Panc1 (cell line): ENCODE measurements at regions not wholly inside any gene's neighbourhood (a gene's known extent, or its start where the extent isn't known, plus 50 kb on each side); places are given as distances from the start of the nearest gene placed in this dataset.

Source experiments
- ATAC-seq: fragments of 200-7000 bp; cut with Tn5 transposase; 2 replicates; pipeline ENCODE4 v1.9.1; 2020; ENCODE audit warnings: mild to moderate bottlenecking, moderate library complexity
- BruUV-seq: library from RNA; stranded (reverse); fragments of 400-500 nt; replicated peaks from 2 replicates; lab custom pipeline; 2021; lab: Mats Ljungman, UMichigan
- CTCF ChIA-PET: fragments of 300-600 bp; sonication (Branson Sonifier 250); formaldehyde crosslinking; loops from one replicate; lab custom pipeline; 2022; ENCODE audit warnings: antibody characterized with exemption; lab: Charles Lee
- POLR2A ChIA-PET: fragments of 300-600 bp; sonication (Branson Sonifier 250); formaldehyde crosslinking; loops from one replicate; lab custom pipeline; 2022; ENCODE audit warnings: antibody characterized with exemption; lab: Charles Lee
- DNase-seq: peaks from one replicate; pipeline ENCODE4 v3.0.0-alpha.2; 2010; ENCODE audit warnings: low read depth, low spot score
- H3K27ac ChIP-seq: 2 replicates; pipeline ENCODE4 v1.5.1; 2011; ENCODE audit warnings: mild to moderate bottlenecking, low read length, inconsistent platforms
- H3K27me3 ChIP-seq: fragments of 200-500 bp; sonication (Bioruptor generic); 2 replicates; pipeline ENCODE4 v1.6.0; 2014; ENCODE audit warnings: low read length, inconsistent platforms; ENCODE audit not compliant: control insufficient read depth, insufficient read depth
- H3K36me3 ChIP-seq: fragments of 200-500 bp; sonication (Bioruptor generic); 2 replicates; pipeline ENCODE4 v1.5.1; 2014; ENCODE audit warnings: inconsistent platforms, mild to moderate bottlenecking, low read length, moderate library complexity; ENCODE audit not compliant: control insufficient read depth, insufficient read depth
- H3K4me1 ChIP-seq: 2 replicates; pipeline ENCODE4 v1.5.1; 2011; ENCODE audit warnings: inconsistent platforms, mild to moderate bottlenecking, low read length, moderate library complexity; ENCODE audit not compliant: control insufficient read depth, insufficient read depth
- H3K4me3 ChIP-seq, 2 experiments: 2 replicates each; pipeline ENCODE4 v1.5.1; 2011 to 2012; ENCODE audit warnings: low read depth in 2 of 2, low read length in 2 of 2, mild to moderate bottlenecking in 2 of 2, inconsistent platforms in 1 of 2, moderate library complexity in 1 of 2
- H3K9me3 ChIP-seq: fragments of 200-500 bp; sonication (Bioruptor generic); 2 replicates; pipeline ENCODE4 v1.5.1; 2014; ENCODE audit warnings: low read depth, mild to moderate bottlenecking, inconsistent platforms, low read length, moderate library complexity; ENCODE audit not compliant: control insufficient read depth, insufficient read depth
- POLR2AphosphoS5 ChIP-seq: IDR thresholded peaks from 2 replicates; pipeline ENCODE4 v1.6.1; 2012; ENCODE audit warnings: mild to moderate bottlenecking, low read depth, low read length, moderate library complexity
- SIN3A ChIP-seq: IDR thresholded peaks from 2 replicates; pipeline ENCODE4 v1.6.1; 2012; ENCODE audit warnings: low read depth, mild to moderate bottlenecking, low read length, moderate library complexity, borderline replicate concordance; ENCODE audit not compliant: insufficient read depth
- TCF7L2 ChIP-seq: IDR thresholded peaks from 2 replicates; pipeline ENCODE4 v1.6.1; 2011; ENCODE audit warnings: mild to moderate bottlenecking, low read depth, low read length, inconsistent platforms
- in situ Hi-C: cut with HindIII; loops from 2 replicates; pipeline ENCODE4 v1.10.0; 2016; ENCODE audit warnings: low sequenced_read_pairs, low pct_unique_long_range_greater_than_20kb
- intact Hi-C: fragments of 100-400 bp; cut with micrococcal nuclease; formaldehyde crosslinking; loops from one replicate; pipeline ENCODE4 v1.10.0; 2022; ENCODE audit not compliant: unreplicated experiment
- TF ChIP-seq, protein P1 (sequence below), 2 experiments: IDR thresholded peaks; 2 replicates each; pipeline ENCODE4 v1.6.1; 2011 to 2012; ENCODE audit warnings: low read depth in 2 of 2, control low read depth in 1 of 2, low read length in 1 of 2, mild to moderate bottlenecking in 1 of 2, moderate library complexity in 1 of 2; ENCODE audit not compliant: insufficient read depth in 1 of 2
- TF ChIP-seq, protein P2 (sequence below): fragments of 450-650 bp; IDR thresholded peaks from 2 replicates; pipeline ENCODE4 v1.5.1; 2017; ENCODE audit warnings: mild to moderate bottlenecking

DNA sequence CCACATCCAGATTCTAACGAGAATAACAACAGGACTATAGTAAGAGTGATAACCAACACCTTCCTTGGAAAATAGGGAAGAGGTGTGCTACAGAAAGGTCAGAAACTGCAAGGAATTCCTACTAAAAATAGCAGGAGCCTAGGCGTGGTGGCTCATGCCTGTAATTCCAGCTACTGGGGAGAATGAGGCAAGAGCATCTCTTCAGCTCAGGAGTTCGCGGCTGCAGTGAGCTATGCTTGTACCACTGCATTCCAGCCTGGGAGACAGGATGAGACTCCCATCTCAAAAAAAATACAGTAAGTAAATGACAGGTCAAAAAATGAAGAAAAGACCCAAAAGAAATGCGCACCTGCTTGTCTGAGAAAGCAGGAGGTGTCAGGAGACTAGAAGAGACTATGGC, 101.5 kb upstream of the TSHZ3 start:
- Histone ChIP-seq H3K27ac (no peak overlapping the region), H3K36me3 (no peaks in the 10 kb centered on the region), H3K4me1 (no peaks in the 10 kb centered on the region), H3K9me3 (no peaks in the 10 kb centered on the region), H3K27me3 (no peaks in the 10 kb centered on the region), H3K4me3 (no peak overlapping the region)
- BruUV-seq: no TSS peak
- DNase-seq: no peak
- in situ Hi-C loops: no loop called here
- intact Hi-C loops: no loop called here
- no peak for ATAC-seq
- CTCF ChIA-PET: no interaction called here
- TF ChIP-seq TCF7L2: no peak
- TF ChIP-seq, protein P1, sequence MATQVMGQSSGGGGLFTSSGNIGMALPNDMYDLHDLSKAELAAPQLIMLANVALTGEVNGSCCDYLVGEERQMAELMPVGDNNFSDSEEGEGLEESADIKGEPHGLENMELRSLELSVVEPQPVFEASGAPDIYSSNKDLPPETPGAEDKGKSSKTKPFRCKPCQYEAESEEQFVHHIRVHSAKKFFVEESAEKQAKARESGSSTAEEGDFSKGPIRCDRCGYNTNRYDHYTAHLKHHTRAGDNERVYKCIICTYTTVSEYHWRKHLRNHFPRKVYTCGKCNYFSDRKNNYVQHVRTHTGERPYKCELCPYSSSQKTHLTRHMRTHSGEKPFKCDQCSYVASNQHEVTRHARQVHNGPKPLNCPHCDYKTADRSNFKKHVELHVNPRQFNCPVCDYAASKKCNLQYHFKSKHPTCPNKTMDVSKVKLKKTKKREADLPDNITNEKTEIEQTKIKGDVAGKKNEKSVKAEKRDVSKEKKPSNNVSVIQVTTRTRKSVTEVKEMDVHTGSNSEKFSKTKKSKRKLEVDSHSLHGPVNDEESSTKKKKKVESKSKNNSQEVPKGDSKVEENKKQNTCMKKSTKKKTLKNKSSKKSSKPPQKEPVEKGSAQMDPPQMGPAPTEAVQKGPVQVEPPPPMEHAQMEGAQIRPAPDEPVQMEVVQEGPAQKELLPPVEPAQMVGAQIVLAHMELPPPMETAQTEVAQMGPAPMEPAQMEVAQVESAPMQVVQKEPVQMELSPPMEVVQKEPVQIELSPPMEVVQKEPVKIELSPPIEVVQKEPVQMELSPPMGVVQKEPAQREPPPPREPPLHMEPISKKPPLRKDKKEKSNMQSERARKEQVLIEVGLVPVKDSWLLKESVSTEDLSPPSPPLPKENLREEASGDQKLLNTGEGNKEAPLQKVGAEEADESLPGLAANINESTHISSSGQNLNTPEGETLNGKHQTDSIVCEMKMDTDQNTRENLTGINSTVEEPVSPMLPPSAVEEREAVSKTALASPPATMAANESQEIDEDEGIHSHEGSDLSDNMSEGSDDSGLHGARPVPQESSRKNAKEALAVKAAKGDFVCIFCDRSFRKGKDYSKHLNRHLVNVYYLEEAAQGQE (IDR thresholded peaks at IDR 0.05; ENCODE audit: insufficient read depth in 1 of 2, low read depth in 2 of 2, low read length in 1 of 2): no peak
- no peak for TF ChIP-seq POLR2AphosphoS5
- TF ChIP-seq SIN3A: no peak
- TF ChIP-seq, protein P2, sequence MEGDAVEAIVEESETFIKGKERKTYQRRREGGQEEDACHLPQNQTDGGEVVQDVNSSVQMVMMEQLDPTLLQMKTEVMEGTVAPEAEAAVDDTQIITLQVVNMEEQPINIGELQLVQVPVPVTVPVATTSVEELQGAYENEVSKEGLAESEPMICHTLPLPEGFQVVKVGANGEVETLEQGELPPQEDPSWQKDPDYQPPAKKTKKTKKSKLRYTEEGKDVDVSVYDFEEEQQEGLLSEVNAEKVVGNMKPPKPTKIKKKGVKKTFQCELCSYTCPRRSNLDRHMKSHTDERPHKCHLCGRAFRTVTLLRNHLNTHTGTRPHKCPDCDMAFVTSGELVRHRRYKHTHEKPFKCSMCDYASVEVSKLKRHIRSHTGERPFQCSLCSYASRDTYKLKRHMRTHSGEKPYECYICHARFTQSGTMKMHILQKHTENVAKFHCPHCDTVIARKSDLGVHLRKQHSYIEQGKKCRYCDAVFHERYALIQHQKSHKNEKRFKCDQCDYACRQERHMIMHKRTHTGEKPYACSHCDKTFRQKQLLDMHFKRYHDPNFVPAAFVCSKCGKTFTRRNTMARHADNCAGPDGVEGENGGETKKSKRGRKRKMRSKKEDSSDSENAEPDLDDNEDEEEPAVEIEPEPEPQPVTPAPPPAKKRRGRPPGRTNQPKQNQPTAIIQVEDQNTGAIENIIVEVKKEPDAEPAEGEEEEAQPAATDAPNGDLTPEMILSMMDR: no peak
- POLR2A ChIA-PET: no interaction called here

DNA sequence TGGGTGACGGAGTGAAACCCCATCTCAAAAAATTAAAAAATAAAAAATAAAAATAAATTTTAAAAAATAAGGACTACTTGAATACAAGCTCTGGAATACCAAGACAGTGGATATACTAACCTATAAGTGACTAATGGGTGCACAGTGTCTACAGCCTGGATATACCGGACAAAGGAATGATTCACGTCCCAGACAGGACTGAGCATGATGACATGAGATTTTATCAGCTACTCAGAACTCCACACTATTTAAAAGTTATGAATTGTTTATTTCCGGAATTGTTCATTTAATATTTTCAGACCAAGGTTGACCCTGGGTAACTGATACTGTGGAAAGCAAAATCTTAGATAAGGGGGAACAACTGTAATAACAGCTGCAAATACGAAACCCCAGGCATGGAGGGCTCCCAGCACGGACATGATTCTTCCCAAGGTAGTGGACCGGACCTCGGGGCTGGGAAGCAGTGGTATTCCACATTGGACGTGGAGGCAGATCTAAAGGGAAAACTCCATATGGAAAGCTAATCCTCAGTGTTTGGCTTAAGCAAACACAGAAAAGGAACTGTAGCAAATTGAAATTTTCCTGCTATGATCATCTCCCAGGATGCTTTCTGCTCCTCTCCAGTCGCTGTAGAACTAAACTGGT, 102.6 kb upstream of the TSHZ3 start:
- no peak overlapping the region for H3K27ac ChIP-seq
- TF ChIP-seq POLR2AphosphoS5: no peak
- no peak for TF ChIP-seq TCF7L2
- TF ChIP-seq SIN3A: no peak
- TF ChIP-seq, protein P2: no peak
- TF ChIP-seq, protein P1 (IDR thresholded peaks at IDR 0.05; ENCODE audit: insufficient read depth in 1 of 2, low read depth in 2 of 2, low read length in 1 of 2): no peak
- in situ Hi-C loops (no loop called here), intact Hi-C loops (no loop called here)
- H3K4me3 ChIP-seq: no peak overlapping the region
- ChIA-PET CTCF (no interaction called here), POLR2A (interaction anchor here (0.8 kb wide), 1 partner anchor 8 kb away, joined by 3 read pairs; no protein-coding TSS in a partner anchor)
- DNase-seq: no peak
- no peaks in the 10 kb centered on the region for H3K4me1 ChIP-seq
- no peak for ATAC-seq
- H3K27me3 ChIP-seq: no peaks in the 10 kb centered on the region
- no peaks in the 10 kb centered on the region for H3K36me3 ChIP-seq
- H3K9me3 ChIP-seq: no peaks in the 10 kb centered on the region
- no TSS peak for BruUV-seq
